GM12873 (cell line): ENCODE measurements at regions not wholly inside any gene's neighbourhood (a gene's known extent, or its start where the extent isn't known, plus 50 kb on each side); places are given as distances from the start of the nearest gene placed in this dataset.

Experiments used
- CTCF ChIP-seq: IDR thresholded peaks from 2 replicates; pipeline ENCODE4 v1.5.1; 2012; ENCODE audit warnings: low read depth, mild to moderate bottlenecking, moderate library complexity, low read length, control low read depth; ENCODE audit not compliant: insufficient read depth; ENCODE audit errors: missing control alignments

- TF ChIP-seq CTCF: no peak
Observed at GRCh38 chr1:34619256-34619655, 135.6 kb upstream of the GJB5 start.

GRCh38 chr1:34621916-34622315 lies 132.9 kb upstream of the GJB5 start:
- TF ChIP-seq CTCF: no peak

- no peak for TF ChIP-seq CTCF
Observed at GRCh38 chr1:34625521-34626015, 129.3 kb upstream of the GJB5 start.

GRCh38 chr1:34627465-34628240 lies 127.2 kb upstream of the GJB5 start:
- no peak for TF ChIP-seq CTCF

GRCh38 chr1:34631126-34631525 lies 123.7 kb upstream of the GJB5 start:
- TF ChIP-seq CTCF: no peak

- TF ChIP-seq CTCF: no peak
Observed at GRCh38 chr1:34639701-34640100, 115.1 kb upstream of the GJB5 start.

- no peak for TF ChIP-seq CTCF
Observed at GRCh38 chr1:34640654-34641401, 114.0 kb upstream of the GJB5 start.
